ENCODE measurements at regions not wholly inside any gene's neighbourhood (a gene's known extent, or its start where the extent isn't known, plus 50 kb on each side); places are given as distances from the start of the nearest gene placed in this dataset.
A peak's percentile ranks its signal among the peaks of the same experiment; 100 is the strongest.

DNA sequence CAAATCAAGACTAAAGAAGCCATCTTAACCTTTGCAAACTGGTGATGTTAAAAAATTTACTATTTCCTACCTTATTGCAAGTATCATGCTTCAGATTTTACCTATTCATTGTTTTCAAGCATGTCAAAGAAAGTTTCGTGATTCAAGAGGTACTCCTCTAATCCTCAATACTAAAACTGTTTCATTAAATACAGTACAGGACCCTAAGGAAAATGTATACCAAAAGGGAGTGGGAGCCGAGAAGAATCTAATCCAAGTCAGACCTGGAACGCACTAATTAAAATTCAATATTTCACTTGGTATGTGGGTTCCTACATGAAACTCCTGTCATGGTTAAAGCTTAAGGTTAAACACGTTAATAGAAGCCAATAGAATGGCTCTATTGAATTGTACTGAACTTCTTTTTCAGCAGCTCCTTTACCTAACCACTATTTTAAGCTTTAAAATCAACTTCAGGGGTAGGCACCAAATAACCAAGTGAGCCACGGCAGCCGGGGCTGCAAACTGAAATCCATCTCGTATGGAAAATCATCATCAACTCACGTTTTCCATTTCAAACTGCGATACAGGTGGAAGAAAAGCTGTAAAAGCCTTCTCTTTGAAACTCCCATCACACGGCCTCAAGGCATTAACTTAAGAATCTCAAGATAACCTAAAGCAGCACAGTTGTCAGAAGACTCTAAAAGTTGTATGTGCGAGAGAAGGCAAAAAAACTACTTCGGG lies 188.8 kb downstream of the ZEB2 start (continued):
- TF ChIP-seq, protein P1, sequence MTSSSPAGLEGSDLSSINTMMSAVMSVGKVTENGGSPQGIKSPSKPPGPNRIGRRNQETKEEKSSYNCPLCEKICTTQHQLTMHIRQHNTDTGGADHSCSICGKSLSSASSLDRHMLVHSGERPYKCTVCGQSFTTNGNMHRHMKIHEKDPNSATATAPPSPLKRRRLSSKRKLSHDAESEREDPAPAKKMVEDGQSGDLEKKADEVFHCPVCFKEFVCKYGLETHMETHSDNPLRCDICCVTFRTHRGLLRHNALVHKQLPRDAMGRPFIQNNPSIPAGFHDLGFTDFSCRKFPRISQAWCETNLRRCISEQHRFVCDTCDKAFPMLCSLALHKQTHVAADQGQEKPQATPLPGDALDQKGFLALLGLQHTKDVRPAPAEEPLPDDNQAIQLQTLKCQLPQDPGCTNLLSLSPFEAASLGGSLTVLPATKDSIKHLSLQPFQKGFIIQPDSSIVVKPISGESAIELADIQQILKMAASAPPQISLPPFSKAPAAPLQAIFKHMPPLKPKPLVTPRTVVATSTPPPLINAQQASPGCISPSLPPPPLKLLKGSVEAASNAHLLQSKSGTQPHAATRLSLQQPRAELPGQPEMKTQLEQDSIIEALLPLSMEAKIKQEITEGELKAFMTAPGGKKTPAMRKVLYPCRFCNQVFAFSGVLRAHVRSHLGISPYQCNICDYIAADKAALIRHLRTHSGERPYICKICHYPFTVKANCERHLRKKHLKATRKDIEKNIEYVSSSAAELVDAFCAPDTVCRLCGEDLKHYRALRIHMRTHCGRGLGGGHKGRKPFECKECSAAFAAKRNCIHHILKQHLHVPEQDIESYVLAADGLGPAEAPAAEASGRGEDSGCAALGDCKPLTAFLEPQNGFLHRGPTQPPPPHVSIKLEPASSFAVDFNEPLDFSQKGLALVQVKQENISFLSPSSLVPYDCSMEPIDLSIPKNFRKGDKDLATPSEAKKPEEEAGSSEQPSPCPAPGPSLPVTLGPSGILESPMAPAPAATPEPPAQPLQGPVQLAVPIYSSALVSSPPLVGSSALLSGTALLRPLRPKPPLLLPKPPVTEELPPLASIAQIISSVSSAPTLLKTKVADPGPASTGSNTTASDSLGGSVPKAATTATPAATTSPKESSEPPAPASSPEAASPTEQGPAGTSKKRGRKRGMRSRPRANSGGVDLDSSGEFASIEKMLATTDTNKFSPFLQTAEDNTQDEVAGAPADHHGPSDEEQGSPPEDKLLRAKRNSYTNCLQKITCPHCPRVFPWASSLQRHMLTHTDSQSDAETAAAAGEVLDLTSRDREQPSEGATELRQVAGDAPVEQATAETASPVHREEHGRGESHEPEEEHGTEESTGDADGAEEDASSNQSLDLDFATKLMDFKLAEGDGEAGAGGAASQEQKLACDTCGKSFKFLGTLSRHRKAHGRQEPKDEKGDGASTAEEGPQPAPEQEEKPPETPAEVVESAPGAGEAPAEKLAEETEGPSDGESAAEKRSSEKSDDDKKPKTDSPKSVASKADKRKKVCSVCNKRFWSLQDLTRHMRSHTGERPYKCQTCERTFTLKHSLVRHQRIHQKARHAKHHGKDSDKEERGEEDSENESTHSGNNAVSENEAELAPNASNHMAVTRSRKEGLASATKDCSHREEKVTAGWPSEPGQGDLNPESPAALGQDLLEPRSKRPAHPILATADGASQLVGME (CRISPR knock-in tag; IDR thresholded peaks at IDR 0.05) = no peak
- TF ChIP-seq, protein P2, sequence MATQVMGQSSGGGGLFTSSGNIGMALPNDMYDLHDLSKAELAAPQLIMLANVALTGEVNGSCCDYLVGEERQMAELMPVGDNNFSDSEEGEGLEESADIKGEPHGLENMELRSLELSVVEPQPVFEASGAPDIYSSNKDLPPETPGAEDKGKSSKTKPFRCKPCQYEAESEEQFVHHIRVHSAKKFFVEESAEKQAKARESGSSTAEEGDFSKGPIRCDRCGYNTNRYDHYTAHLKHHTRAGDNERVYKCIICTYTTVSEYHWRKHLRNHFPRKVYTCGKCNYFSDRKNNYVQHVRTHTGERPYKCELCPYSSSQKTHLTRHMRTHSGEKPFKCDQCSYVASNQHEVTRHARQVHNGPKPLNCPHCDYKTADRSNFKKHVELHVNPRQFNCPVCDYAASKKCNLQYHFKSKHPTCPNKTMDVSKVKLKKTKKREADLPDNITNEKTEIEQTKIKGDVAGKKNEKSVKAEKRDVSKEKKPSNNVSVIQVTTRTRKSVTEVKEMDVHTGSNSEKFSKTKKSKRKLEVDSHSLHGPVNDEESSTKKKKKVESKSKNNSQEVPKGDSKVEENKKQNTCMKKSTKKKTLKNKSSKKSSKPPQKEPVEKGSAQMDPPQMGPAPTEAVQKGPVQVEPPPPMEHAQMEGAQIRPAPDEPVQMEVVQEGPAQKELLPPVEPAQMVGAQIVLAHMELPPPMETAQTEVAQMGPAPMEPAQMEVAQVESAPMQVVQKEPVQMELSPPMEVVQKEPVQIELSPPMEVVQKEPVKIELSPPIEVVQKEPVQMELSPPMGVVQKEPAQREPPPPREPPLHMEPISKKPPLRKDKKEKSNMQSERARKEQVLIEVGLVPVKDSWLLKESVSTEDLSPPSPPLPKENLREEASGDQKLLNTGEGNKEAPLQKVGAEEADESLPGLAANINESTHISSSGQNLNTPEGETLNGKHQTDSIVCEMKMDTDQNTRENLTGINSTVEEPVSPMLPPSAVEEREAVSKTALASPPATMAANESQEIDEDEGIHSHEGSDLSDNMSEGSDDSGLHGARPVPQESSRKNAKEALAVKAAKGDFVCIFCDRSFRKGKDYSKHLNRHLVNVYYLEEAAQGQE (IDR thresholded peaks at IDR 0.05; ENCODE audit: borderline replicate concordance) = no peak
- TF ChIP-seq, protein P2 (CRISPR knock-in tag; IDR thresholded peaks at IDR 0.05; ENCODE audit: low read depth) = no peak
- TF ChIP-seq GTF2E2 (tag; IDR thresholded peaks at IDR 0.05) (0 out of 2 replicates have a peak, but pooled peaks have one; percentile 6), IFI16 (CRISPR knock-in tag; IDR thresholded peaks at IDR 0.05) (no peak), KAT8 (IDR thresholded peaks at IDR 0.05; ENCODE audit: low read depth) (no peak)
- TF ChIP-seq, protein P3, sequence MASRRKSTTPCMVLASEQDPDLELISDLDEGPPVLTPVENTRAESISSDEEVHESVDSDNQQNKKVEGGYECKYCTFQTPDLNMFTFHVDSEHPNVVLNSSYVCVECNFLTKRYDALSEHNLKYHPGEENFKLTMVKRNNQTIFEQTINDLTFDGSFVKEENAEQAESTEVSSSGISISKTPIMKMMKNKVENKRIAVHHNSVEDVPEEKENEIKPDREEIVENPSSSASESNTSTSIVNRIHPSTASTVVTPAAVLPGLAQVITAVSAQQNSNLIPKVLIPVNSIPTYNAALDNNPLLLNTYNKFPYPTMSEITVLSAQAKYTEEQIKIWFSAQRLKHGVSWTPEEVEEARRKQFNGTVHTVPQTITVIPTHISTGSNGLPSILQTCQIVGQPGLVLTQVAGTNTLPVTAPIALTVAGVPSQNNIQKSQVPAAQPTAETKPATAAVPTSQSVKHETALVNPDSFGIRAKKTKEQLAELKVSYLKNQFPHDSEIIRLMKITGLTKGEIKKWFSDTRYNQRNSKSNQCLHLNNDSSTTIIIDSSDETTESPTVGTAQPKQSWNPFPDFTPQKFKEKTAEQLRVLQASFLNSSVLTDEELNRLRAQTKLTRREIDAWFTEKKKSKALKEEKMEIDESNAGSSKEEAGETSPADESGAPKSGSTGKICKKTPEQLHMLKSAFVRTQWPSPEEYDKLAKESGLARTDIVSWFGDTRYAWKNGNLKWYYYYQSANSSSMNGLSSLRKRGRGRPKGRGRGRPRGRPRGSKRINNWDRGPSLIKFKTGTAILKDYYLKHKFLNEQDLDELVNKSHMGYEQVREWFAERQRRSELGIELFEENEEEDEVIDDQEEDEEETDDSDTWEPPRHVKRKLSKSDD (conservative IDR thresholded peaks at IDR 0.05; ENCODE audit: low read length) = no peak
- TF ChIP-seq, protein P4, sequence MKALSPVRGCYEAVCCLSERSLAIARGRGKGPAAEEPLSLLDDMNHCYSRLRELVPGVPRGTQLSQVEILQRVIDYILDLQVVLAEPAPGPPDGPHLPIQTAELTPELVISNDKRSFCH (CRISPR knock-in tag; IDR thresholded peaks at IDR 0.05) = no peak
- TF ChIP-seq, protein P4 (tag; IDR thresholded peaks at IDR 0.05) = no peak
